NCI-H1417 treated with DMSO at 0.1 percent for 48 hours (cell line): ENCODE measurements at regions not wholly inside any gene's neighbourhood (a gene's known extent, or its start where the extent isn't known, plus 50 kb on each side); places are given as distances from the start of the nearest gene placed in this dataset.

ENCODE experiments used
- DNase-seq: peaks from one replicate; lab custom pipeline; 2025; lab: John Stamatoyannopoulos, UW

DNA sequence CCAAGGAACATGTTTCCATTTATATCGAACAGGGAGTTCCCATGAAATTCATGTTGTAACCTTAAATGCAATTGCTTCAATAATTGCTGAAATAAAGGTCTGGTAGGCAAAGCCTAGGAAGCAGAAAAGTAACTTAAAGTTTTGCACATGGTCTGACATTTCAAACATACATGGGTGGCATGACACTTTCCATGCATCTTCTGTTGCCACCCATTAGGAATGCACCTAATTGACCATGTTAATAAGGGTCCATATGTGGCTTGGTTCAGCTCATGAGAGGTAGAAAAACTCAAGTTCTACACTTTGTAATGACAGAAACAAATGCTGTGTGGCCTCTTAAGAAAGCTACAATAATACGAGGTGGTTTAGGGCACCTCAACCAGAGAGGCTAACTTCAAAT, 72.0 kb upstream of the GORAB start:
- no peak for DNase-seq

DNA sequence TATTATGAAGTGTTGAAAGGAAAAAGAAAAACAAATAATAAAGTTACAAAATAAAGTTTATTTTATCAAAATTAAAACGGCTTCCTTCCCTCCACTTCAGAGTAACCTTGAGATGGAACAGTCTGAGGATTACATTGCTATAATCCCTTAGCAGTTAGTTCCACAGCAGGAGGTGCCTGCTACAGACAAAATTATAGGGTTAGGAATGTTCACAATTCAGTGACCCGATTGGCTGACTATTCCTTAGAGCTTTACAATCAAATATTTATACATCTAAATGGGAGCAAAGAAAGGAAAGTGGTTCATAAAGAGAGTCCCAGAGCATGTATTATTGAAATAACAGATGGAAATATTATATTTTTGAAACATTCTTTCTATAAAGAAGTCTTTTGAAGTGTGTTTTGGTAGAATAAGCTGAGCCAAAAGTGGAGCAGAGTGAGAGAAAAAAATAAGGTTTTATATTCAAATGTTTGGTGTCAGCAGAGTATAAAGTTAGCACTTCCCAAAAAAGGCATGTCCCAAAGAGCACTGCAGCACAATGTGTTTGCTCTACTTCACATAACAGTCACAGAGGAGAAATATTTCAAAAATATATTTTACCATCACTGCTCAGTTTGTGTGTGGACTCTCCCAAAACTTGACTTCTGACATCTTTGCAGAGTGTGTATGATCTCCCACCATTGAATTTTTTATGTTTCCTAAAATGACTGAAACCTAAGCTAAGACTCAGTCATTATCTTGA, 71.4 kb upstream of the GORAB start:
- DNase-seq = no peak

DNA sequence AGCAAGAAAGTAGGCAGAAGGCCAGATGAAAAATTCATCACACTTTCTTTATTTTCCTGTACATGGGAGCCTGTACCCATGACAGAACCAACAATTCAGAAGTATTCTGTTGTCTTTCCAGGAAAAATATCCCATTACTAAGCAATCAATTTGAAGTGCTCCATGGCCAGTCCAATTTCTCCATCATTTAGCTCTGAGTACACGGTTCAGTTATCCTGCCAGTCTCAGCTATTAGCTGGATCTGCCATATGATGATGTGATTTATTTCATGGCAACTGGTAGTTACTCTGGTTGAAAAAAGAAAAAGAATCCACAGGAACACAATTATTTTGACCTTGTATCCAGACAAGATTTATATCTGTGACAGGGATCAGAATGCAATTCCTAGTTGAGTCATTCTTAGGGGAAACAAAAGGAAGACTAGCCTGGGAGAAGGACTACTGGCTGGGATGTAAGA, 70.6 kb upstream of the GORAB start:
- no peak for DNase-seq

DNA sequence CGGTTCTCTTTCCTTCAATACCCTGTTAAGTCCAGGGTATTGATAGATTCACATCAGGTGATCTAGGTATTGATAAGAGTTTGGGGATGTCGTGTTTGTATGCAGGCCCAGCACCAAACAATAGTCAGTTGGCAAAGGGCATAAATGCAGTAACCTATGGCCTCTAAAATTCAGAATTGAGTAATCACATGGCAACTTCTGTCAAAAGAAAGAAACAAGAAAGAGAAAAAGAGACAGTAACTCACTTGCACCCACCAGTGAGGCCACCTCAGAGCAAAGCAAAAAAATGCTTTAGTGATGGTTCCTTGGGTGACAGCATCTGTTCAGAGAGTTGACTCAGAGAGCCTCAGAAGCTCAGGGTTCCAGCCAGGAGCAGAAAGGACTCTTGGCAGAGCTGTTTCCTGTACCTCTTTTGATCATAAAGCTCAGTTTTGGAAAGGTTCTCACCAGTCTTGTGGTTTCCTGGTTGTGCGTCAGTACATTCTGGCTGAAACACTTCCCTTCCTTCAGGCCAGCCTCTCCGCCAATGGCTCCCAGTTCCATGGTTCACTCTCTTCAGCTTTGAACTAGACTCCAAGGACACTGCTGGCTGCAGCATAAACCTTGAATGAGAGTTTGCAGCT, 70.1 kb upstream of the GORAB start:
- no peak for DNase-seq

DNA sequence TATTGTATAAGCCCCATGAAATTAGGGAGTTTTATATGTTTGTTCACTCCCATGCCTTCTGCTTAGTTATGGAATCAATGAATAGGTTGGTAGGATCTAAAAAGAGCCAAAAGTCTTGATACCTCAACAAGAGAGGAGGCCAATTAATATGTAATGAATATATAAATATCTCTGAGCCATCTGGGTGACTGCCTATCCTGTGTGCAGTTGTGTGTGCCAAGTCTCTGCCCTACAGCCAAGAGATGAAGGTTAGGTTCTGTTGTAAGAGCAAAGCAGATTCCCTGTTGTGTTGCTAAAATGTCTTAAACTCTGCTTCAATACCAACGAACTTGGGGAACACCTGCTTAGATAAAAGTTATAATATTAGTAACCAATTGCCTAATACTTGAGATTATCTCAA, 61.8 kb upstream of the GORAB start:
- no peak for DNase-seq

DNA sequence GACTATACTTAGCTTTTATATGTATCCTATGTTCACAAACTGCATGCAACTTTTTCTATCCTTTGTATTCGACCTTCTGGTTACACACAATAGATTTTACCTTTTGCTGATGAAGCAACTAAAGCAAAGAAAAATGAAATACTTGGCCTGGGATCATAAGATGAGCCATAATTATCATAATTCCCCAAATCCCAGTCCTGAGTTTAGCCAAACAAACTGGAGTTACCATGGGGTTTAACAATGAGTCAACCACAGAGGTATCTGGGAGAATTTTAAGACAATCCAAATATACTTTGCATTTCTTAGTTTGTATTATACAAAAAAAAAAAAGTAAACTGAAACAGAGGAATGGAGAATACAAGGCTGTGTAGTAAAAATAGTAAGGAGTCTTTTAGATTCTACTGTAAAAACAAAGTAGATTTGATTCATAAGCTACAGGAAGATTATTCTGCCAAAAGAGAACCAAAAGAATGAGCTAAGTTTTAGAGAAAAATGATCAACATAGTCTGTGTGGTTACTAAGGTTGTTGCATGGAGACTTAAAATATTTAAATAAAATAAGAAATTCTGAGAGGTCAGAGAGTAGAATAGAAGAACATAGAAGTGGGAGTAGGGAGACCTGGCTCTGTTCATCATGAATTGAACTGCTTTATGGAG, 60.4 kb upstream of the GORAB start:
- DNase-seq = no peak

DNA sequence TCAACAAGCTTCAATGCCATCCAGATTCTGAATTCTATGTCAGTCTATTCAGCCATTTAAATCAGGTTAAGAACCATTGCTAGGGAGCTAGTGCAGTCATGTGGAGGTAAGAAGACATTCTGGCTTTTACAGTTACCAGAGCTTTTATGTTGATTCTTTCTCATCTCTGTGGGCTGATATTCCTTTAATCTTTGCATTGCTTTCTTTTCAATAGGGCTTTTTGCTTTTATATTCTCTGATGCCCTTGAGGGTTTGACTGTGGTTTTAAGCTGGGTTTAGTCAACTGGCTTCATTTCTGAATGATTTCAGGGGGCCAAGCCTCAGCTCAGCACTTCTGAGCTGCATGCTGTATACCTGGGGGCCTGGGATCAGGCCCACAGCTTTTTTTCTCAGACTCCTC, 51.0 kb upstream of the GORAB start:
- no peak for DNase-seq
